ACC112 (cell line): ENCODE measurements at regions not wholly inside any gene's neighbourhood (a gene's known extent, or its start where the extent isn't known, plus 50 kb on each side); places are given as distances from the start of the nearest gene placed in this dataset.

Experiments
- H2AFZ ChIP-seq: fragments of 200-600 bp; sonication (generic); one replicate; pipeline ENCODE4 v1.6.0; 2017; ENCODE audit warnings: antibody characterized with exemption, low read length; ENCODE audit not compliant: unreplicated experiment
- H3K27ac ChIP-seq: fragments of 200-600 bp; sonication (generic); 2 replicates; pipeline ENCODE4 v1.5.1; 2014; ENCODE audit warnings: low read depth, mild to moderate bottlenecking, antibody characterized with exemption, low read length, moderate library complexity
- H3K27me3 ChIP-seq: fragments of 200-600 bp; sonication (generic); 2 replicates; pipeline ENCODE4 v1.6.1; 2014; ENCODE audit warnings: mild to moderate bottlenecking, antibody characterized with exemption, low read length, moderate library complexity, mixed read lengths; ENCODE audit not compliant: insufficient read depth
- H3K36me3 ChIP-seq: fragments of 200-600 bp; sonication (generic); 2 replicates; pipeline ENCODE4 v1.6.1; 2016; ENCODE audit warnings: mild to moderate bottlenecking, antibody characterized with exemption, low read length, moderate library complexity, mixed read lengths; ENCODE audit not compliant: insufficient read depth
- H3K4me1 ChIP-seq: fragments of 200-600 bp; sonication (generic); one replicate; pipeline ENCODE4 v1.6.1; 2016; ENCODE audit warnings: low read length, mixed read lengths; ENCODE audit not compliant: insufficient read depth, unreplicated experiment, control insufficient read depth
- H3K4me3 ChIP-seq: fragments of 200-600 bp; sonication (generic); 2 replicates; pipeline ENCODE4 v1.5.1; 2014; ENCODE audit warnings: mild to moderate bottlenecking, low read depth, low read length
- H3K79me2 ChIP-seq: fragments of 200-600 bp; sonication (generic); one replicate; pipeline ENCODE4 v1.6.0; 2016; ENCODE audit warnings: low read length; ENCODE audit not compliant: control insufficient read depth, unreplicated experiment, insufficient read depth

- no peaks in the 10 kb centered on the region; the same call in 1 of the 2 replicates for H3K27me3 ChIP-seq
- H2AFZ ChIP-seq, result no peak overlapping the region
- no peaks in the 10 kb centered on the region for H3K79me2 ChIP-seq
- H3K36me3 ChIP-seq, result no peaks in the 10 kb centered on the region
- H3K27ac ChIP-seq, result no peak overlapping the region
- no peaks in the 10 kb centered on the region for H3K4me1 ChIP-seq
- no peak overlapping the region for H3K4me3 ChIP-seq
Observed at GRCh38 chr17:71111460-71111859, 942.1 kb downstream of the KCNJ2 start.

- Histone ChIP-seq H2AFZ (no peak overlapping the region), H3K4me1 (no peaks in the 10 kb centered on the region), H3K27me3 (no peaks in the 10 kb centered on the region; the same call in 1 of the 2 replicates), H3K36me3 (no peaks in the 10 kb centered on the region), H3K27ac (no peak overlapping the region), H3K79me2 (no peaks in the 10 kb centered on the region), H3K4me3 (no peak overlapping the region)
Observed at GRCh38 chr17:71111934-71112333, 942.6 kb downstream of the KCNJ2 start.

- Histone ChIP-seq H3K27me3 (no peaks in the 10 kb centered on the region; the same call in 1 of the 2 replicates), H3K4me3 (no peak overlapping the region), H3K4me1 (no peaks in the 10 kb centered on the region), H3K79me2 (no peaks in the 10 kb centered on the region), H3K36me3 (no peaks in the 10 kb centered on the region), H2AFZ (no peak overlapping the region), H3K27ac (no peak overlapping the region)
Observed at GRCh38 chr17:71113347-71113746, 944.0 kb downstream of the KCNJ2 start.

GRCh38 chr17:71114911-71115668 lies 945.8 kb downstream of the KCNJ2 start:
- peak overlapping the region; percentile 58 for H2AFZ ChIP-seq
- H3K4me3 ChIP-seq, result no peak overlapping the region
- H3K4me1 ChIP-seq, result no peaks in the 10 kb centered on the region
- no peak overlapping the region for H3K27ac ChIP-seq
- no peaks in the 10 kb centered on the region; the same call in 1 of the 2 replicates for H3K27me3 ChIP-seq
- H3K36me3 ChIP-seq, result no peaks in the 10 kb centered on the region
- no peaks in the 10 kb centered on the region for H3K79me2 ChIP-seq

- no peak overlapping the region for H3K27ac ChIP-seq
- H3K36me3 ChIP-seq, result no peaks in the 10 kb centered on the region
- no peaks in the 10 kb centered on the region for H3K4me1 ChIP-seq
- no peaks in the 10 kb centered on the region for H3K79me2 ChIP-seq
- H2AFZ ChIP-seq, result peak overlapping the region; percentile 58
- H3K27me3 ChIP-seq, result no peaks in the 10 kb centered on the region; the same call in 1 of the 2 replicates
- H3K4me3 ChIP-seq, result no peak overlapping the region
Observed at GRCh38 chr17:71115669-71115972, 946.3 kb downstream of the KCNJ2 start.

GRCh38 chr17:71117466-71117865 lies 948.1 kb downstream of the KCNJ2 start:
- H3K27me3 ChIP-seq, result no peaks in the 10 kb centered on the region; the same call in 1 of the 2 replicates
- H3K79me2 ChIP-seq, result no peaks in the 10 kb centered on the region
- no peaks in the 10 kb centered on the region for H3K36me3 ChIP-seq
- no peaks in the 10 kb centered on the region for H3K4me1 ChIP-seq
- no peak overlapping the region for H2AFZ ChIP-seq
- H3K4me3 ChIP-seq, result no peak overlapping the region
- no peak overlapping the region for H3K27ac ChIP-seq

GRCh38 chr17:71118039-71118438 lies 948.7 kb downstream of the KCNJ2 start:
- no peaks in the 10 kb centered on the region for H3K4me1 ChIP-seq
- no peaks in the 10 kb centered on the region for H3K79me2 ChIP-seq
- H3K4me3 ChIP-seq, result no peak overlapping the region
- no peaks in the 10 kb centered on the region for H3K36me3 ChIP-seq
- H3K27ac ChIP-seq, result no peak overlapping the region
- no peak overlapping the region for H2AFZ ChIP-seq
- H3K27me3 ChIP-seq, result no peaks in the 10 kb centered on the region; the same call in 1 of the 2 replicates

- Histone ChIP-seq H2AFZ (no peak overlapping the region), H3K36me3 (no peaks in the 10 kb centered on the region), H3K27me3 (no peaks in the 10 kb centered on the region)
Observed at GRCh38 chr17:71127416-71127815, 958.1 kb downstream of the KCNJ2 start.

GRCh38 chr17:71142333-71142732 lies 973.0 kb downstream of the KCNJ2 start:
- no peaks in the 10 kb centered on the region for H3K79me2 ChIP-seq
- H3K36me3 ChIP-seq, result no peaks in the 10 kb centered on the region
- H3K4me1 ChIP-seq, result no peaks in the 10 kb centered on the region
- peak overlapping the region; percentile 63; the same call in 1 of the 2 replicates for H3K4me3 ChIP-seq
- peak overlapping the region; percentile 71 for H2AFZ ChIP-seq
- H3K27me3 ChIP-seq, result no peaks in the 10 kb centered on the region
- no peak overlapping the region for H3K27ac ChIP-seq

More at GRCh38 chr17:71127416-71127815, 958.1 kb downstream of the KCNJ2 start:
- no peaks in the 10 kb centered on the region for H3K79me2 ChIP-seq
- no peak overlapping the region for H3K27ac ChIP-seq
- H3K4me3 ChIP-seq, result no peak overlapping the region
- H3K4me1 ChIP-seq, result no peaks in the 10 kb centered on the region

GRCh38 chr17:71145486-71145885 lies 975.3 kb upstream of the SOX9 start:
- Histone ChIP-seq H3K4me1 (no peaks in the 10 kb centered on the region), H3K36me3 (no peaks in the 10 kb centered on the region), H3K27ac (no peak overlapping the region), H3K79me2 (no peaks in the 10 kb centered on the region), H3K4me3 (no peak overlapping the region), H3K27me3 (no peaks in the 10 kb centered on the region), H2AFZ (no peak overlapping the region)

GRCh38 chr17:71147906-71148305 lies 972.9 kb upstream of the SOX9 start:
- Histone ChIP-seq H3K4me3 (no peak overlapping the region), H3K4me1 (no peaks in the 10 kb centered on the region), H2AFZ (no peak overlapping the region), H3K36me3 (no peaks in the 10 kb centered on the region), H3K79me2 (no peaks in the 10 kb centered on the region), H3K27me3 (no peaks in the 10 kb centered on the region), H3K27ac (no peak overlapping the region)
